SK-N-SH (cell line): ENCODE measurements at regions not wholly inside any gene's neighbourhood (a gene's known extent, or its start where the extent isn't known, plus 50 kb on each side); places are given as distances from the start of the nearest gene placed in this dataset.

Experiments used
- CTCF ChIA-PET: fragments of 300-600, 350-600 bp; formaldehyde crosslinking; extraction: SDS; loops from one replicate; lab custom pipeline; 2021; lab: Yijun Ruan, JAX
- POLR2A ChIA-PET: fragments of 350-600 bp; sonication (Branson Sonifier 250); formaldehyde crosslinking; extraction: SDS; loops from one replicate; lab custom pipeline; 2020; ENCODE audit warnings: antibody characterized with exemption, inconsistent platforms; lab: Yijun Ruan, JAX
- DNase-seq: peaks from one replicate; pipeline ENCODE4 v3.0.0; 2012
- H2AFZ ChIP-seq: fragments of 200-600 bp; sonication (generic); 2 replicates; pipeline ENCODE4 v1.8.1; 2016; ENCODE audit warnings: antibody characterized with exemption, mild to moderate bottlenecking, low read depth
- H3F3A ChIP-seq: fragments of 200-600 bp; sonication (generic); replicated peaks from 2 replicates; pipeline ENCODE3; 2016; ENCODE audit warnings: antibody characterized with exemption, mild to moderate bottlenecking; ENCODE audit not compliant: insufficient read depth
- H3K27ac ChIP-seq, 2 experiments: fragments of 200-500 bp in 1 of 2; fragments of 200-600 bp in 1 of 2; sonication (Bioruptor generic) in 1 of 2; sonication (generic), shearing (Covaris generic) in 1 of 2; 2 replicates each; pipeline versions ENCODE4 v1.5.1 to v1.6.1; 2014 to 2016; ENCODE audit warnings: low read depth in 2 of 2, inconsistent platforms in 1 of 2, low read length in 1 of 2, mild to moderate bottlenecking in 1 of 2, mixed read lengths in 1 of 2
- H3K27me3 ChIP-seq: fragments of 200-600 bp; sonication (generic), shearing (Covaris generic); 2 replicates; pipeline ENCODE4 v1.6.1; 2016; ENCODE audit warnings: mixed run types; ENCODE audit not compliant: insufficient read depth
- H3K36me3 ChIP-seq, 2 experiments: fragments of 200-500 bp in 1 of 2; fragments of 200-600 bp in 1 of 2; sonication (Bioruptor generic) in 1 of 2; sonication (generic) in 1 of 2; replicated peaks in 1 of 2; 2 replicates each; pipeline versions ENCODE3 to v1.5.1; 2014 to 2016; ENCODE audit warnings: low read length in 1 of 2, mild to moderate bottlenecking in 1 of 2; ENCODE audit not compliant: insufficient read depth in 2 of 2, control insufficient read depth in 1 of 2
- H3K4me1 ChIP-seq, 2 experiments: fragments of 200-500 bp in 1 of 2; fragments of 200-600 bp in 1 of 2; sonication (Bioruptor generic) in 1 of 2; sonication (generic), shearing (Covaris generic) in 1 of 2; 2 replicates each; pipeline versions ENCODE4 v1.5.1 to v1.6.1; 2014 to 2016; ENCODE audit warnings: low read depth in 1 of 2, low read length in 1 of 2, mixed run types in 1 of 2; ENCODE audit not compliant: insufficient read depth in 2 of 2, control insufficient read depth in 1 of 2
- H3K4me2 ChIP-seq: fragments of 200-600 bp; sonication (generic), shearing (Covaris generic); 2 replicates; pipeline ENCODE4 v1.6.1; 2017; ENCODE audit warnings: mixed run types
- H3K4me3 ChIP-seq, 2 experiments: fragments of 200-500 bp in 1 of 2; fragments of 200-600 bp in 1 of 2; sonication (Bioruptor generic) in 1 of 2; sonication (generic), shearing (Covaris generic) in 1 of 2; 2 replicates each; pipeline versions ENCODE4 v1.5.1 to v1.8.1; 2014 to 2016; ENCODE audit warnings: low read depth in 2 of 2, inconsistent platforms in 1 of 2, low read length in 1 of 2, mild to moderate bottlenecking in 1 of 2, mixed read lengths in 1 of 2, moderate library complexity in 1 of 2
- H3K79me2 ChIP-seq: fragments of 200-600 bp; sonication (generic); 2 replicates; pipeline ENCODE4 v1.8.1; 2017; ENCODE audit warnings: mild to moderate bottlenecking; ENCODE audit not compliant: insufficient read depth
- H3K9ac ChIP-seq: fragments of 200-600 bp; sonication (generic); 2 replicates; pipeline ENCODE4 v1.6.1; 2017; ENCODE audit warnings: mixed run types
- H3K9me2 ChIP-seq: fragments of 200-600 bp; sonication (generic); 2 replicates; pipeline ENCODE4 v1.6.1; 2017; ENCODE audit warnings: mixed run types
- H3K9me3 ChIP-seq: fragments of 200-600 bp; sonication (generic); 2 replicates; pipeline ENCODE4 v1.6.1; 2017; ENCODE audit warnings: mixed run types, mild to moderate bottlenecking, moderate library complexity
- H4K20me1 ChIP-seq: fragments of 200-600 bp; sonication (generic); 2 replicates; pipeline ENCODE4 v1.6.1; 2017; ENCODE audit warnings: mild to moderate bottlenecking, mixed run types; ENCODE audit not compliant: insufficient read depth
- CHD2 ChIP-seq: fragments of 150-350 bp; IDR thresholded peaks from 2 replicates; pipeline ENCODE4 v1.6.1; 2018; ENCODE audit warnings: low read length; ENCODE audit not compliant: partially characterized antibody
- EP300 ChIP-seq, 2 experiments: IDR thresholded peaks; 2 replicates each; pipeline versions ENCODE4 v1.4.0 to v1.6.1; 2012; ENCODE audit warnings: borderline replicate concordance in 1 of 2, low read depth in 1 of 2, low read length in 1 of 2
- GATA2 ChIP-seq: sonication (generic); formaldehyde crosslinking; IDR thresholded peaks from 2 replicates; pipeline ENCODE4 v1.5.0; 2020; ENCODE audit warnings: mild to moderate bottlenecking, missing genetic modification reagents
- MXI1 ChIP-seq: IDR thresholded peaks from 2 replicates; pipeline ENCODE4 v1.6.1; 2012; ENCODE audit warnings: mild to moderate bottlenecking, low read depth, low read length, improper control_type of control experiment
- NFIC ChIP-seq: IDR thresholded peaks from 2 replicates; pipeline ENCODE4 v1.4.0; 2012; ENCODE audit warnings: borderline replicate concordance
- NRF1 ChIP-seq: IDR thresholded peaks from 2 replicates; pipeline ENCODE4 v1.6.1; 2012; ENCODE audit warnings: low read depth, mild to moderate bottlenecking, low read length
- POLR2AphosphoS5 ChIP-seq: IDR thresholded peaks from 2 replicates; pipeline ENCODE4 v1.6.1; 2012; ENCODE audit warnings: low read depth, low read length
- RAD21 ChIP-seq: IDR thresholded peaks from 2 replicates; pipeline ENCODE4 v1.6.1; 2012; ENCODE audit warnings: mild to moderate bottlenecking, low read length
- RCOR1 ChIP-seq: fragments of 150-350 bp; IDR thresholded peaks from 2 replicates; pipeline ENCODE4 v1.6.1; 2017; ENCODE audit warnings: antibody characterized with exemption, low read length
- REST ChIP-seq: IDR thresholded peaks from 2 replicates; pipeline ENCODE4 v1.6.1; 2012; ENCODE audit warnings: mild to moderate bottlenecking, low read depth, low read length, moderate library complexity
- RXRA ChIP-seq: IDR thresholded peaks from 2 replicates; pipeline ENCODE4 v1.4.0; 2012; ENCODE audit warnings: low read depth, mild to moderate bottlenecking, borderline replicate concordance
- TCF12 ChIP-seq: IDR thresholded peaks from 2 replicates; pipeline ENCODE4 v1.4.0; 2012
- WGBS: methylation state at CpG from one replicate; pipeline ENCODE4 v1.1.6; 2017; ENCODE audit warnings: low lambda C conversion rate; 5-methylcytosine and 5-hydroxymethylcytosine counted together
- TF ChIP-seq, protein P1 (sequence below): fragments of 150-350 bp; IDR thresholded peaks from 2 replicates; pipeline ENCODE4 v1.6.1; 2017; ENCODE audit warnings: antibody characterized with exemption, low read length, low read depth, borderline replicate concordance
- TF ChIP-seq, protein P2 (sequence below): IDR thresholded peaks from 2 replicates; pipeline ENCODE4; 2012

DNA sequence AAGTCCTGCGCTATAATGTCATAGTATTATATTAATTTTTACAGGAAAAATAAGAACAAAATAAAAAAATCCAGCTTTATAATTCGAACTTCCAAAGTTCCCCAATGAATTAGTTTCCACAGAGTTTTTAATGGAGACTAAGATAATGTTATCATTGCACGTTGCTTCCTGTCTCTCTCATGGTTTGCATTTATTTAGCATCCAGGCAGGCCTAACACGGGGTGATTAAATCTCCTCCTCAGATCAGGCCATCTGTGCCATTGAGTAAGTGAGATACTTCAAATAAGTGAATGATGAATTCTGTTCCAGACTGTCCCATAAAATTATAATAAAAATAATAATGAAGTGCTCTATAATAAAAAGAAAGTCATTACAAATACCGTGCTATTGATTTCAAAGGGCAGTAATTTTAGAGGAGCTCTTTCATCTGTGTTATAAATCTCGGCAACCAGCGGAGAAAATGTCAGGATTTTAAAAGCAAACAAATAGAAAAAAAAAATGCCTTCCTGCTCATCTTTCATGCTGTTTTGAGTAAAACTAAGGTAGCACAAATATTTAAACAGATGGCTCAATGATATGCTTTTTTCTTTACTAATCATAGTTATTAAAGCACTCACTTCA lies 570.6 kb upstream of the ZNF608 start:
- CTCF ChIA-PET = interaction anchor here (0.7 kb wide), 1 partner anchor 1163 kb away, joined by 3 read pairs; no protein-coding TSS in a partner anchor
- no peaks in the 10 kb centered on the region for H3K36me3 ChIP-seq
- H3K9me3 ChIP-seq = no peaks in the 10 kb centered on the region
- POLR2A ChIA-PET = no interaction called here
- peaks cover 13% of the 10 kb centered on the region for H3F3A ChIP-seq
- H3K27me3 ChIP-seq = no peaks in the 10 kb centered on the region
- no peaks in the 10 kb centered on the region for H3K79me2 ChIP-seq
- DNase-seq = peak; percentile 35
- TF ChIP-seq EP300 (IDR thresholded peaks at IDR 0.05; ENCODE audit: borderline replicate concordance in 1 of 2, low read depth in 1 of 2, low read length in 1 of 2) (peak in 1 of 2 experiments; percentile 95; a peak in 2 of 4 replicates), REST (no peak), MXI1 (peak; percentile 61; the same call in 1 of the 2 replicates), NFIC (no peak), POLR2AphosphoS5 (0 out of 2 replicates have a peak, but pooled peaks have one; percentile 24), RAD21 (peak; percentile 37), NRF1 (no peak), GATA2 (CRISPR knock-in tag) (peak; percentile 90), TCF12 (peak; percentile 60), RCOR1 (peak; percentile 86), CHD2 (peak; percentile 88), RXRA (no peak)
- TF ChIP-seq, protein P1, sequence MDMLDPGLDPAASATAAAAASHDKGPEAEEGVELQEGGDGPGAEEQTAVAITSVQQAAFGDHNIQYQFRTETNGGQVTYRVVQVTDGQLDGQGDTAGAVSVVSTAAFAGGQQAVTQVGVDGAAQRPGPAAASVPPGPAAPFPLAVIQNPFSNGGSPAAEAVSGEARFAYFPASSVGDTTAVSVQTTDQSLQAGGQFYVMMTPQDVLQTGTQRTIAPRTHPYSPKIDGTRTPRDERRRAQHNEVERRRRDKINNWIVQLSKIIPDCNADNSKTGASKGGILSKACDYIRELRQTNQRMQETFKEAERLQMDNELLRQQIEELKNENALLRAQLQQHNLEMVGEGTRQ = no peak
- TF ChIP-seq, protein P2, sequence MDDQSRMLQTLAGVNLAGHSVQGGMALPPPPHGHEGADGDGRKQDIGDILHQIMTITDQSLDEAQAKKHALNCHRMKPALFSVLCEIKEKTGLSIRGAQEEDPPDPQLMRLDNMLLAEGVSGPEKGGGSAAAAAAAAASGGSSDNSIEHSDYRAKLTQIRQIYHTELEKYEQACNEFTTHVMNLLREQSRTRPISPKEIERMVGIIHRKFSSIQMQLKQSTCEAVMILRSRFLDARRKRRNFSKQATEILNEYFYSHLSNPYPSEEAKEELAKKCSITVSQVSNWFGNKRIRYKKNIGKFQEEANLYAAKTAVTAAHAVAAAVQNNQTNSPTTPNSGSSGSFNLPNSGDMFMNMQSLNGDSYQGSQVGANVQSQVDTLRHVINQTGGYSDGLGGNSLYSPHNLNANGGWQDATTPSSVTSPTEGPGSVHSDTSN = peak; percentile 43; the same call in 1 of the 2 replicates
- no peak overlapping the region for H3K9ac ChIP-seq
- 0 out of 2 replicates have a peak overlapping the region, but pooled peaks have one; percentile 6 for H3K4me2 ChIP-seq
- WGBS = 29% methylated on average over 7 of the region's 7 CpGs
- peaks cover 14 to 20% of the 10 kb centered on the region in 2 experiments for H3K4me1 ChIP-seq
- H4K20me1 ChIP-seq = no peaks in the 10 kb centered on the region
- H2AFZ ChIP-seq = peak overlapping the region; percentile 56
- H3K9me2 ChIP-seq = no peaks in the 10 kb centered on the region
- H3K4me3 ChIP-seq = no peak overlapping the region; a peak in 1 of 4 replicates
- H3K27ac ChIP-seq = peak overlapping the region in 1 of 2 experiments; percentile 86; a peak in 2 of 4 replicates
